ENCODE measurements at regions not wholly inside any gene's neighbourhood (a gene's known extent, or its start where the extent isn't known, plus 50 kb on each side); places are given as distances from the start of the nearest gene placed in this dataset.

- POLR2A ChIA-PET, result no interaction called here
- no peaks in the 10 kb centered on the region for H3F3A ChIP-seq (replicated peaks; ENCODE audit: insufficient read depth)
Observed at GRCh38 chr12:114998118-114998749, 314.3 kb upstream of the TBX3 start.

More at GRCh38 chr12:114998118-114998749, 314.3 kb upstream of the TBX3 start:
- Histone ChIP-seq H3K4me2 (no peak overlapping the region), H4K20me1 (ENCODE audit: insufficient read depth) (no peaks in the 10 kb centered on the region), H3K27me3 (ENCODE audit: insufficient read depth) (no peaks in the 10 kb centered on the region), H2AFZ (ENCODE audit: low read depth) (no peak overlapping the region), H3K9me2 (no peaks in the 10 kb centered on the region), H3K9me3 (no peaks in the 10 kb centered on the region), H3K4me3 (ENCODE audit: low read depth in 2 of 2, low read length in 1 of 2) (no peak overlapping the region), H3K27ac (ENCODE audit: low read depth in 2 of 2, low read length in 1 of 2) (no peak overlapping the region), H3K9ac (no peak overlapping the region), H3K36me3 (replicated peaks in 1 of 2; ENCODE audit: control insufficient read depth in 1 of 2, insufficient read depth in 2 of 2, low read length in 1 of 2) (no peaks in the 10 kb centered on the region), H3K4me1 (ENCODE audit: control insufficient read depth in 1 of 2, insufficient read depth in 2 of 2, low read depth in 1 of 2, low read length in 1 of 2) (peaks cover 0 to 16% of the 10 kb centered on the region in 2 experiments; a peak in 2 of 4 replicates), H3K79me2 (ENCODE audit: insufficient read depth) (no peaks in the 10 kb centered on the region)
- DNase-seq, result no peak
- 70% methylated on average over 2 of the region's 2 CpGs for WGBS (ENCODE audit: low lambda C conversion rate)
- TF ChIP-seq FOXM1 (IDR thresholded peaks at IDR 0.05; ENCODE audit: low read depth), result no peak
- no peak for TF ChIP-seq CHD2 (IDR thresholded peaks at IDR 0.05; ENCODE audit: low read length, partially characterized antibody)
- TF ChIP-seq REST (IDR thresholded peaks at IDR 0.05; ENCODE audit: low read depth, low read length), result no peak
- TF ChIP-seq, protein P1, sequence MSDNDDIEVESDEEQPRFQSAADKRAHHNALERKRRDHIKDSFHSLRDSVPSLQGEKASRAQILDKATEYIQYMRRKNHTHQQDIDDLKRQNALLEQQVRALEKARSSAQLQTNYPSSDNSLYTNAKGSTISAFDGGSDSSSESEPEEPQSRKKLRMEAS (IDR thresholded peaks at IDR 0.05; ENCODE audit: low read depth), result no peak
- TF ChIP-seq, protein P2, sequence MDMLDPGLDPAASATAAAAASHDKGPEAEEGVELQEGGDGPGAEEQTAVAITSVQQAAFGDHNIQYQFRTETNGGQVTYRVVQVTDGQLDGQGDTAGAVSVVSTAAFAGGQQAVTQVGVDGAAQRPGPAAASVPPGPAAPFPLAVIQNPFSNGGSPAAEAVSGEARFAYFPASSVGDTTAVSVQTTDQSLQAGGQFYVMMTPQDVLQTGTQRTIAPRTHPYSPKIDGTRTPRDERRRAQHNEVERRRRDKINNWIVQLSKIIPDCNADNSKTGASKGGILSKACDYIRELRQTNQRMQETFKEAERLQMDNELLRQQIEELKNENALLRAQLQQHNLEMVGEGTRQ (IDR thresholded peaks at IDR 0.05; ENCODE audit: borderline replicate concordance, low read depth, low read length), result no peak
- no peak for TF ChIP-seq YY1 (IDR thresholded peaks at IDR 0.05; ENCODE audit: low read depth)
- no peak for TF ChIP-seq TEAD4 (IDR thresholded peaks at IDR 0.05; ENCODE audit: borderline replicate concordance, insufficient read depth)
- TF ChIP-seq FOSL2 (IDR thresholded peaks at IDR 0.05; ENCODE audit: borderline replicate concordance, low read depth), result no peak
- no peak for TF ChIP-seq MXI1 (IDR thresholded peaks at IDR 0.05; ENCODE audit: low read depth, low read length)
- TF ChIP-seq NRF1 (IDR thresholded peaks at IDR 0.05; ENCODE audit: low read depth, low read length), result no peak
- TF ChIP-seq RXRA (IDR thresholded peaks at IDR 0.05; ENCODE audit: borderline replicate concordance, low read depth), result no peak
- TF ChIP-seq ZBTB33 (IDR thresholded peaks at IDR 0.05; ENCODE audit: borderline replicate concordance, low read depth), result no peak
- TF ChIP-seq, protein P3, sequence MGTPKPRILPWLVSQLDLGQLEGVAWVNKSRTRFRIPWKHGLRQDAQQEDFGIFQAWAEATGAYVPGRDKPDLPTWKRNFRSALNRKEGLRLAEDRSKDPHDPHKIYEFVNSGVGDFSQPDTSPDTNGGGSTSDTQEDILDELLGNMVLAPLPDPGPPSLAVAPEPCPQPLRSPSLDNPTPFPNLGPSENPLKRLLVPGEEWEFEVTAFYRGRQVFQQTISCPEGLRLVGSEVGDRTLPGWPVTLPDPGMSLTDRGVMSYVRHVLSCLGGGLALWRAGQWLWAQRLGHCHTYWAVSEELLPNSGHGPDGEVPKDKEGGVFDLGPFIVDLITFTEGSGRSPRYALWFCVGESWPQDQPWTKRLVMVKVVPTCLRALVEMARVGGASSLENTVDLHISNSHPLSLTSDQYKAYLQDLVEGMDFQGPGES (IDR thresholded peaks at IDR 0.05; ENCODE audit: low read depth, low read length), result no peak
- no peak for TF ChIP-seq SMC3 (IDR thresholded peaks at IDR 0.05; ENCODE audit: low read depth, low read length)
- TF ChIP-seq, protein P4, sequence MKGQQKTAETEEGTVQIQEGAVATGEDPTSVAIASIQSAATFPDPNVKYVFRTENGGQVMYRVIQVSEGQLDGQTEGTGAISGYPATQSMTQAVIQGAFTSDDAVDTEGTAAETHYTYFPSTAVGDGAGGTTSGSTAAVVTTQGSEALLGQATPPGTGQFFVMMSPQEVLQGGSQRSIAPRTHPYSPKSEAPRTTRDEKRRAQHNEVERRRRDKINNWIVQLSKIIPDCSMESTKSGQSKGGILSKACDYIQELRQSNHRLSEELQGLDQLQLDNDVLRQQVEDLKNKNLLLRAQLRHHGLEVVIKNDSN (IDR thresholded peaks at IDR 0.05; ENCODE audit: borderline replicate concordance, low read depth), result no peak
- no peak for TF ChIP-seq RAD21 (IDR thresholded peaks at IDR 0.05; ENCODE audit: low read length)
- CTCF ChIA-PET, result no interaction called here

Measured in SK-N-SH (cell line).